ENCODE measurements at regions not wholly inside any gene's neighbourhood (a gene's known extent, or its start where the extent isn't known, plus 50 kb on each side); places are given as distances from the start of the nearest gene placed in this dataset.

DNA sequence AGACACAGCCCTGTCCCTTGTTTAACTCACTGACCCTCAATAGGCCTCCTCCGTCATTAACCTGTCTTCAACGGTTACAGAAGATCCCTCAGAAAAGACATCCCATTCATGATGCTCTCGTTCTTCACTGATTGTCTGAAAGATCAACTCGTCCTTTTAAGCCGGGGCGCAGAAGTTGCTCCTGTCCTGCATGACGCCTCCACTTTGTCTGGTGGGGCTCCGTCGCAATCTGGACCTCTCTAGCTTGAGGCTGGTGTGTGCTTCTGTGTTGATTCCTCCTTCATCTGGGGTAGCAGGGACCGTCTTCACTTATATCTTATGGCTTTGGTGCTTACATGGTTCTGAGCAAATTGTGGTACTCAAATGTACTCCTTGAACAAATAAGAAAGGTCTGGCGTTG is 766.0 kb upstream of the PCDH9 start:
- TF ChIP-seq EP300 (IDR thresholded peaks at IDR 0.05; ENCODE audit: low read depth): no peak
- TF ChIP-seq, protein P1, sequence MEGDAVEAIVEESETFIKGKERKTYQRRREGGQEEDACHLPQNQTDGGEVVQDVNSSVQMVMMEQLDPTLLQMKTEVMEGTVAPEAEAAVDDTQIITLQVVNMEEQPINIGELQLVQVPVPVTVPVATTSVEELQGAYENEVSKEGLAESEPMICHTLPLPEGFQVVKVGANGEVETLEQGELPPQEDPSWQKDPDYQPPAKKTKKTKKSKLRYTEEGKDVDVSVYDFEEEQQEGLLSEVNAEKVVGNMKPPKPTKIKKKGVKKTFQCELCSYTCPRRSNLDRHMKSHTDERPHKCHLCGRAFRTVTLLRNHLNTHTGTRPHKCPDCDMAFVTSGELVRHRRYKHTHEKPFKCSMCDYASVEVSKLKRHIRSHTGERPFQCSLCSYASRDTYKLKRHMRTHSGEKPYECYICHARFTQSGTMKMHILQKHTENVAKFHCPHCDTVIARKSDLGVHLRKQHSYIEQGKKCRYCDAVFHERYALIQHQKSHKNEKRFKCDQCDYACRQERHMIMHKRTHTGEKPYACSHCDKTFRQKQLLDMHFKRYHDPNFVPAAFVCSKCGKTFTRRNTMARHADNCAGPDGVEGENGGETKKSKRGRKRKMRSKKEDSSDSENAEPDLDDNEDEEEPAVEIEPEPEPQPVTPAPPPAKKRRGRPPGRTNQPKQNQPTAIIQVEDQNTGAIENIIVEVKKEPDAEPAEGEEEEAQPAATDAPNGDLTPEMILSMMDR (IDR thresholded peaks at IDR 0.05): no peak
- TF ChIP-seq POLR2A (IDR thresholded peaks at IDR 0.05): no peak

All from transverse colon (tissue), 3 donors.